ENCODE measurements at regions not wholly inside any gene's neighbourhood (a gene's known extent, or its start where the extent isn't known, plus 50 kb on each side); places are given as distances from the start of the nearest gene placed in this dataset.
A peak's percentile ranks its signal among the peaks of the same experiment; 100 is the strongest.

GRCh38 chr2:15006667-15007066 lies 374.1 kb downstream of the LRATD1 start:
- TF ChIP-seq ETV6 (conservative IDR thresholded peaks at IDR 0.05 in 1 of 2, IDR thresholded peaks at IDR 0.05 in 1 of 2; ENCODE audit: borderline replicate concordance in 1 of 2, low read depth in 1 of 2) (no peak), MYB (IDR thresholded peaks at IDR 0.05; ENCODE audit: borderline replicate concordance, low read depth, low read length) (no peak), RUNX3 (IDR thresholded peaks at IDR 0.05; ENCODE audit: low read length) (peak; percentile 48; the same call in 1 of the 2 replicates), PML (IDR thresholded peaks at IDR 0.05; ENCODE audit: low read length) (no peak), NFYA (IDR thresholded peaks at IDR 0.05; ENCODE audit: borderline replicate concordance, low read depth, low read length) (no peak)
- TF ChIP-seq, protein P1, sequence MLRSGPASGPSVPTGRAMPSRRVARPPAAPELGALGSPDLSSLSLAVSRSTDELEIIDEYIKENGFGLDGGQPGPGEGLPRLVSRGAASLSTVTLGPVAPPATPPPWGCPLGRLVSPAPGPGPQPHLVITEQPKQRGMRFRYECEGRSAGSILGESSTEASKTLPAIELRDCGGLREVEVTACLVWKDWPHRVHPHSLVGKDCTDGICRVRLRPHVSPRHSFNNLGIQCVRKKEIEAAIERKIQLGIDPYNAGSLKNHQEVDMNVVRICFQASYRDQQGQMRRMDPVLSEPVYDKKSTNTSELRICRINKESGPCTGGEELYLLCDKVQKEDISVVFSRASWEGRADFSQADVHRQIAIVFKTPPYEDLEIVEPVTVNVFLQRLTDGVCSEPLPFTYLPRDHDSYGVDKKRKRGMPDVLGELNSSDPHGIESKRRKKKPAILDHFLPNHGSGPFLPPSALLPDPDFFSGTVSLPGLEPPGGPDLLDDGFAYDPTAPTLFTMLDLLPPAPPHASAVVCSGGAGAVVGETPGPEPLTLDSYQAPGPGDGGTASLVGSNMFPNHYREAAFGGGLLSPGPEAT (IDR thresholded peaks at IDR 0.05; ENCODE audit: low read depth): no peak
- intact Hi-C loops (cut with micrococcal nuclease; ENCODE audit: unreplicated experiment) (no loop called here), in situ Hi-C loops (cut with MboI) (no loop called here)
- FAIRE-seq (no peak), DNase-seq (ENCODE audit: low read depth, low spot score) (no peak), ATAC-seq (peak; percentile 50)
- no peaks in the 10 kb centered on the region for H3K36me3 ChIP-seq (ENCODE audit: control insufficient read depth in 2 of 2, insufficient read depth in 2 of 2, low read length in 1 of 2)
- 13% methylated on average over 2 of the region's 2 CpGs for WGBS (ENCODE audit: insufficient coverage, insufficient replicate concordance, low lambda C conversion rate, missing lambda C conversion rate)
- H3K79me2 ChIP-seq (ENCODE audit: control insufficient read depth, insufficient read depth, low read length): no peaks in the 10 kb centered on the region
- no peak overlapping the region for H3K27ac ChIP-seq (ENCODE audit: control insufficient read depth, insufficient read depth)
- H3K4me3 ChIP-seq: no peak overlapping the region
- H3K27me3 ChIP-seq (replicated peaks in 1 of 2; ENCODE audit: control insufficient read depth in 2 of 2, insufficient read depth in 2 of 2, low read length in 1 of 2): no peaks in the 10 kb centered on the region
- H3K9ac ChIP-seq (ENCODE audit: control insufficient read depth, insufficient read depth, low read length): no peak overlapping the region
- H3K4me1 ChIP-seq (ENCODE audit: control insufficient read depth, insufficient read depth, low read length): no peaks in the 10 kb centered on the region
- CTCF ChIA-PET: no interaction called here
- H2AFZ ChIP-seq (ENCODE audit: control insufficient read depth, low read depth, low read length): no peak overlapping the region
- SMC1A ChIA-PET (ENCODE audit: uncharacterized antibody, unreplicated experiment): no interaction called here
- no peak overlapping the region for H3K4me2 ChIP-seq (ENCODE audit: control insufficient read depth, insufficient read depth)
- no peaks in the 10 kb centered on the region; the same call in 2 of the 3 replicates for H3K9me3 ChIP-seq (replicated peaks; ENCODE audit: control insufficient read depth, insufficient read depth, low read length)
- RAD21 ChIA-PET (ENCODE audit: unreplicated experiment): no interaction called here
- BruUV-seq (replicated peaks): no TSS peak
- no peaks in the 10 kb centered on the region for H4K20me1 ChIP-seq (ENCODE audit: control insufficient read depth, insufficient read depth)
- POLR2A ChIA-PET: no interaction called here

DNA sequence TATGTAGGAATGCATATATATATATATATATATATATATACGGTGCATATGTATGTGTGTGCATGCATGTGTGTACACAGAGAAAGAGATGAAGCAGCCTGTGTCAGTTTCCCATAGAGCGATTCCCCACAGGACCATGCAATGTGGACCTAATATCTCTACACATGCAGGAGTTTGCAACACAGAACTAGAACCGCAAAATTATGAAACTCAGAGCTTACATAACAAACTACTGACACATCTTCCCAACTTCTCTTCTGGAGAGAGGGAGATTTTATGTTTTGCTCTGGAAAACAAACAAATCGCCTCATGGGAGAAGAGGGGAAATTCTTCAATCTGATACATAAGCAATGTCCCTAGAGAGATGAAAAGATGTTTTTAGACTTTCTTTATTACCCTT lies 377.2 kb downstream of the LRATD1 start:
- no peak for DNase-seq (ENCODE audit: low read depth, low spot score)
- ChIA-PET SMC1A (ENCODE audit: uncharacterized antibody, unreplicated experiment) (interaction anchor here (0.7 kb wide), 1 partner anchor 14 kb away, joined by 3 read pairs; no protein-coding TSS in a partner anchor), RAD21 (ENCODE audit: unreplicated experiment) (no interaction called here), POLR2A (no interaction called here), CTCF (interaction anchor here (0.7 to 1.4 kb wide), 2 partner anchors 37 to 49 kb away, joined by 3 to 4 read pairs; no protein-coding TSS in a partner anchor)
- WGBS (ENCODE audit: insufficient coverage, insufficient replicate concordance, low lambda C conversion rate, missing lambda C conversion rate): 55% methylated on average over 4 of the region's 4 CpGs
- no peaks in the 10 kb centered on the region; the same call in 2 of the 3 replicates for H3K9me3 ChIP-seq (replicated peaks; ENCODE audit: control insufficient read depth, insufficient read depth, low read length)
- H3K4me1 ChIP-seq (ENCODE audit: control insufficient read depth, insufficient read depth, low read length): no peaks in the 10 kb centered on the region
- ATAC-seq: no peak
- no peaks in the 10 kb centered on the region for H3K79me2 ChIP-seq (ENCODE audit: control insufficient read depth, insufficient read depth, low read length)
- no peak overlapping the region for H3K4me3 ChIP-seq
- intact Hi-C loops (cut with micrococcal nuclease; ENCODE audit: unreplicated experiment): no loop called here
- H3K9ac ChIP-seq (ENCODE audit: control insufficient read depth, insufficient read depth, low read length): no peak overlapping the region
- no peak overlapping the region for H2AFZ ChIP-seq (ENCODE audit: control insufficient read depth, low read depth, low read length)
- H3K36me3 ChIP-seq (ENCODE audit: control insufficient read depth in 2 of 2, insufficient read depth in 2 of 2, low read length in 1 of 2): no peaks in the 10 kb centered on the region
- FAIRE-seq: no peak
- no TSS peak for BruUV-seq (replicated peaks)
- H3K27me3 ChIP-seq (replicated peaks in 1 of 2; ENCODE audit: control insufficient read depth in 2 of 2, insufficient read depth in 2 of 2, low read length in 1 of 2): no peaks in the 10 kb centered on the region
- in situ Hi-C loops (cut with MboI): no loop called here
- no peaks in the 10 kb centered on the region for H4K20me1 ChIP-seq (ENCODE audit: control insufficient read depth, insufficient read depth)
- H3K27ac ChIP-seq (ENCODE audit: control insufficient read depth, insufficient read depth): no peak overlapping the region
- no peak overlapping the region for H3K4me2 ChIP-seq (ENCODE audit: control insufficient read depth, insufficient read depth)
- TF ChIP-seq IRF3 (IDR thresholded peaks at IDR 0.05) (no peak), CEBPB (IDR thresholded peaks at IDR 0.05; ENCODE audit: borderline replicate concordance in 1 of 2, low read depth in 2 of 2, low read length in 2 of 2) (no peak), ZNF274 (IDR thresholded peaks at IDR 0.05; ENCODE audit: insufficient read depth, insufficient read length) (no peak), USF1 (IDR thresholded peaks at IDR 0.05; ENCODE audit: borderline replicate concordance, extremely low read length, insufficient read depth, low read depth, low read length) (no peak), NBN (IDR thresholded peaks at IDR 0.05) (no peak), PAX5 (IDR thresholded peaks at IDR 0.05; ENCODE audit: borderline replicate concordance, low read depth, low read length) (no peak), IKZF2 (IDR thresholded peaks at IDR 0.05) (no peak), DPF2 (IDR thresholded peaks at IDR 0.05) (no peak), RBBP5 (conservative IDR thresholded peaks at IDR 0.05) (no peak), SMARCA5 (IDR thresholded peaks at IDR 0.05) (no peak), IRF4 (IDR thresholded peaks at IDR 0.05; ENCODE audit: low read depth, low read length) (no peak)

Data from GM12878 (cell line).